Bone marrow (tissue), 2 donors: ENCODE measurements at regions not wholly inside any gene's neighbourhood (a gene's known extent, or its start where the extent isn't known, plus 50 kb on each side); places are given as distances from the start of the nearest gene placed in this dataset.

ENCODE experiments used
- DNase-seq, 2 donors: peaks; one replicate each; lab custom pipeline; 2025; lab: John Stamatoyannopoulos, UW

GRCh38 chr5:67266654-67267350 is 70.2 kb upstream of the CD180 start:
- DNase-seq, result no peak

GRCh38 chr5:67265951-67266350 is 69.4 kb upstream of the CD180 start:
- no peak for DNase-seq

GRCh38 chr5:67263656-67264408 is 67.2 kb upstream of the CD180 start:
- no peak for DNase-seq

- no peak for DNase-seq
Measured at GRCh38 chr5:67262956-67263355, 66.4 kb upstream of the CD180 start.

GRCh38 chr5:67262206-67262605 is 65.6 kb upstream of the CD180 start:
- no peak for DNase-seq

- no peak for DNase-seq
Measured at GRCh38 chr5:67259548-67260215, 63.1 kb upstream of the CD180 start.

GRCh38 chr5:67257500-67257899 is 60.9 kb upstream of the CD180 start:
- DNase-seq, result no peak

- DNase-seq, result no peak
Measured at GRCh38 chr5:67257077-67257476, 60.5 kb upstream of the CD180 start.

GRCh38 chr5:67255881-67256280 is 59.3 kb upstream of the CD180 start:
- DNase-seq, result no peak

GRCh38 chr5:67253911-67254310 is 57.3 kb upstream of the CD180 start:
- DNase-seq, result no peak

- DNase-seq, result no peak
Measured at GRCh38 chr5:67249590-67249895, 52.9 kb upstream of the CD180 start.

- DNase-seq, result no peak
Measured at GRCh38 chr5:67248703-67249589, 52.3 kb upstream of the CD180 start.

GRCh38 chr5:67246546-67247268 is 50.1 kb upstream of the CD180 start:
- DNase-seq, result no peak
